C4-2B (cell line): ENCODE measurements at regions not wholly inside any gene's neighbourhood (a gene's known extent, or its start where the extent isn't known, plus 50 kb on each side); places are given as distances from the start of the nearest gene placed in this dataset.

Experiments
- ZFX ChIP-seq: fragments of 450-650 bp; IDR thresholded peaks from 2 replicates; pipeline ENCODE4 v1.6.1; 2017
- TF ChIP-seq, protein P1 (sequence below): fragments of 450-650 bp; conservative IDR thresholded peaks from 2 replicates; pipeline ENCODE4 v1.5.1; 2017; ENCODE audit warnings: mild to moderate bottlenecking

DNA sequence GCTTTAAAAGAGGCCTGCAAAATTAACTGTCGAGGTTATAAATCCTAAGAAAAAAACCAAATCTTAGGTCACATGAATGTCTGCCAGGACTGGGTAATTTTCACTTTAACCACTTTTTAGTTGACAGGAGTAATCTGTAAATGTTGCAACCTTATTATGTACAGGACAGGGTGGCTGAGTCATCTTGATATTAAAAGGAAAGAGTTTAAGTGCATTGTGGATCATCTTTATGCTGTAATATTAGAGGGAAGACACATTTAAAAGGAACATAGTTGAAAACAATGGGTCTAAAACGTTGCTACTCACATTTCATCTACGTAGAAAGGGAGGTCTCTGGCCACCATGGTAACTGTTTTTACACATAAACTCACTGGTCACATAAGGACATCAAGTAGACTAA lies 115.5 kb downstream of the LSMEM1 start:
- TF ChIP-seq, protein P1, sequence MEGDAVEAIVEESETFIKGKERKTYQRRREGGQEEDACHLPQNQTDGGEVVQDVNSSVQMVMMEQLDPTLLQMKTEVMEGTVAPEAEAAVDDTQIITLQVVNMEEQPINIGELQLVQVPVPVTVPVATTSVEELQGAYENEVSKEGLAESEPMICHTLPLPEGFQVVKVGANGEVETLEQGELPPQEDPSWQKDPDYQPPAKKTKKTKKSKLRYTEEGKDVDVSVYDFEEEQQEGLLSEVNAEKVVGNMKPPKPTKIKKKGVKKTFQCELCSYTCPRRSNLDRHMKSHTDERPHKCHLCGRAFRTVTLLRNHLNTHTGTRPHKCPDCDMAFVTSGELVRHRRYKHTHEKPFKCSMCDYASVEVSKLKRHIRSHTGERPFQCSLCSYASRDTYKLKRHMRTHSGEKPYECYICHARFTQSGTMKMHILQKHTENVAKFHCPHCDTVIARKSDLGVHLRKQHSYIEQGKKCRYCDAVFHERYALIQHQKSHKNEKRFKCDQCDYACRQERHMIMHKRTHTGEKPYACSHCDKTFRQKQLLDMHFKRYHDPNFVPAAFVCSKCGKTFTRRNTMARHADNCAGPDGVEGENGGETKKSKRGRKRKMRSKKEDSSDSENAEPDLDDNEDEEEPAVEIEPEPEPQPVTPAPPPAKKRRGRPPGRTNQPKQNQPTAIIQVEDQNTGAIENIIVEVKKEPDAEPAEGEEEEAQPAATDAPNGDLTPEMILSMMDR = no peak
- no peak for TF ChIP-seq ZFX
